BJ (cell line): ENCODE measurements at regions not wholly inside any gene's neighbourhood (a gene's known extent, or its start where the extent isn't known, plus 50 kb on each side); places are given as distances from the start of the nearest gene placed in this dataset.

Experiments used
- CTCF ChIA-PET: fragments of 350-600 bp; formaldehyde crosslinking; extraction: SDS; loops from one replicate; lab custom pipeline; 2021; ENCODE audit warnings: antibody characterized with exemption, inconsistent platforms; lab: Yijun Ruan, JAX
- POLR2A ChIA-PET: fragments of 300-600 bp; sonication (Branson Sonifier 250); formaldehyde crosslinking; extraction: SDS; loops from one replicate; lab custom pipeline; 2021; ENCODE audit warnings: antibody characterized with exemption; lab: Charles Lee
- DNase-seq: peaks from one replicate; pipeline ENCODE4 v3.0.0-alpha.2; 2011; ENCODE audit warnings: low read depth
- H3K27me3 ChIP-seq: 2 replicates; pipeline ENCODE4 v1.6.0; 2011; ENCODE audit warnings: low read length; ENCODE audit not compliant: control insufficient read depth, insufficient read depth
- H3K36me3 ChIP-seq: 2 replicates; pipeline ENCODE4 v1.5.1; 2011; ENCODE audit warnings: low read length; ENCODE audit not compliant: control insufficient read depth, insufficient read depth
- H3K4me3 ChIP-seq: 2 replicates; pipeline ENCODE4 v1.5.1; 2011; ENCODE audit warnings: low read depth, mild to moderate bottlenecking, control low read depth, low read length
- CTCF ChIP-seq: IDR thresholded peaks from 2 replicates; pipeline ENCODE4 v1.5.1; 2011; ENCODE audit warnings: low read depth, mild to moderate bottlenecking, control low read depth, inconsistent platforms, low read length, moderate library complexity; ENCODE audit not compliant: insufficient read depth

GRCh38 chr3:89845053-89845452 lies 737.6 kb downstream of the EPHA3 start:
- DNase-seq: no peak
- Histone ChIP-seq H3K4me3 (no peak overlapping the region), H3K27me3 (no peaks in the 10 kb centered on the region), H3K36me3 (no peaks in the 10 kb centered on the region)
- CTCF ChIA-PET: no interaction called here
- TF ChIP-seq CTCF: no peak
- POLR2A ChIA-PET: no interaction called here

DNA sequence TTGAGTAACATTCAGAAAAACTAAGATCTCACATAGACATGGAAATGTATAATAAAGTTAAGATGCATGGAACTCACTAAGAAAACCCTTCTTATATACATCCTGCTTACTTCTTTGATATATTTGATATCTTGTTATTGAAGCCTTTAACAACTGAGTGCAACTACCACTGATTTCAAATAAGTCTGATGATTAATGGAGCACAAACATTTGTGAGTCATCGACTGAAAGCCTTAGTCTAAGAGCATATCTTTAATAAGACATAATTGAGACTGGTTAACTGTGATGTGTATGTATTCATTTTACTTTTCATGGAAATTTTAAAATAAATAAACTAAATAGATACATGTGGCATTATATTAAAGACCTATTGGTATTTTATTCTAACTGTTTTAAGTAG lies 740.5 kb downstream of the EPHA3 start:
- ChIA-PET CTCF (no interaction called here), POLR2A (no interaction called here)
- Histone ChIP-seq H3K27me3 (no peaks in the 10 kb centered on the region), H3K36me3 (no peaks in the 10 kb centered on the region), H3K4me3 (no peak overlapping the region)
- DNase-seq: no peak
- TF ChIP-seq CTCF: no peak

DNA sequence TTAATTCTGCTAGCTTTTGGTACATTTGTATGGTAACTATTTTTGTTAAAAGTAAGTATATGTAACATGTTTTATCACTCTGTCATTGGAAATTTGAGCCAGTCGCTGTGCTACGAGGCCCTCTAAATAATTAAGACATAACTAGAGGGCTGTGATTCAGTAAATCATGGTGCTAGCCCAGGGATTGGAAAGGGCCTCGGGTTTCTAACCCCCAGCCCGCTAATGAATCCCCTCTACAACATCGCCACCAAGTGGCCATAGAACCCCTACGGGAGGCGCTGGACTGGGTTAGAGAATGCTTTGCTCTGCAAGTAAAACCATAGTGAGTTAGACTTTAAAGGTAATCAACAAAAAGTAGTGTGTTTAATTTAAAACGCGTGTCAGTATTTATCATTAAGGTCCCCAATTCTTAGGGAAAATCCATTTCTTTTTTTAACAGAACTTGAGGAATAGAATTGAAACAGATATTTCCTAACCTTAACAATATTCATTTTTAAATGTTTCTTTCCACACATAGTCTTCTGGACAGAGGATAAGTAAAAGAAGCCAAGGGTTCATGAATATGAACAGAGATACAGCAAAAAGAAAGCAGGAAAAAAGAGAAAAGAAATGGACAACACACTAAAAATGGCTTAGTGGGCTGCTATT lies 744.7 kb downstream of the EPHA3 start:
- CTCF ChIA-PET: no interaction called here
- peak; percentile 42 for TF ChIP-seq CTCF
- Histone ChIP-seq H3K27me3 (no peaks in the 10 kb centered on the region), H3K36me3 (no peaks in the 10 kb centered on the region), H3K4me3 (no peak overlapping the region)
- no peak for DNase-seq
- POLR2A ChIA-PET: no interaction called here

GRCh38 chr3:89859757-89860156 lies 752.3 kb downstream of the EPHA3 start:
- Histone ChIP-seq H3K4me3 (no peak overlapping the region), H3K36me3 (no peaks in the 10 kb centered on the region), H3K27me3 (no peaks in the 10 kb centered on the region)
- ChIA-PET POLR2A (no interaction called here), CTCF (no interaction called here)
- DNase-seq: no peak
- no peak for TF ChIP-seq CTCF

GRCh38 chr3:89867286-89867685 lies 759.9 kb downstream of the EPHA3 start:
- no peak for DNase-seq
- POLR2A ChIA-PET: no interaction called here
- Histone ChIP-seq H3K36me3 (no peaks in the 10 kb centered on the region), H3K4me3 (no peak overlapping the region), H3K27me3 (no peaks in the 10 kb centered on the region)
- TF ChIP-seq CTCF: no peak
- CTCF ChIA-PET: no interaction called here
